ENCODE measurements at regions not wholly inside any gene's neighbourhood (a gene's known extent, or its start where the extent isn't known, plus 50 kb on each side); places are given as distances from the start of the nearest gene placed in this dataset.
"Not testable (repeated sequence)": the region's sequence is repeated elsewhere in the genome, so short reads cannot be mapped to it uniquely, and the experiment has no call there.

- H2BK15ac ChIP-seq (ENCODE audit: low read depth, low read length); in situ Hi-C loops (cut with MboI; ENCODE audit: low sequenced_read_pairs); H3K4ac ChIP-seq (ENCODE audit: low read depth, low read length); H2AFZ ChIP-seq (replicated peaks; ENCODE audit: low read length, poor library complexity); ATAC-seq (ENCODE audit: low read depth); H4K8ac ChIP-seq (ENCODE audit: low read depth in 2 of 2, low read length in 2 of 2); H3K14ac ChIP-seq (replicated peaks; ENCODE audit: low read depth, low read length); H2BK20ac ChIP-seq (ENCODE audit: low read depth, low read length); H3K56ac ChIP-seq (ENCODE audit: extremely low read depth, insufficient read depth, low read length); intact Hi-C loops (cut with micrococcal nuclease); H3K18ac ChIP-seq (ENCODE audit: low read depth, low read length); H3K27ac ChIP-seq (ENCODE audit: insufficient read depth, low read length); H3K9me3 ChIP-seq (ENCODE audit: control insufficient read depth, insufficient read depth, low read length); BruUV-seq (replicated peaks); H2AK5ac ChIP-seq (ENCODE audit: low read depth, low read length); H3K27me3 ChIP-seq (ENCODE audit: control insufficient read depth, insufficient read depth, low read length); H3K23ac ChIP-seq (ENCODE audit: low read depth, low read length); H2AK9ac ChIP-seq (replicated peaks; ENCODE audit: low read depth, low read length, poor library complexity); H4K5ac ChIP-seq (ENCODE audit: low read depth, low read length); H2BK120ac ChIP-seq (ENCODE audit: low read depth, low read length); H3K4me1 ChIP-seq (ENCODE audit: control insufficient read depth, insufficient read depth, low read length); H4K20me1 ChIP-seq (ENCODE audit: insufficient read depth, low read length); H3K36me3 ChIP-seq (ENCODE audit: control insufficient read depth, insufficient read depth, low read length); H3K79me1 ChIP-seq (ENCODE audit: low read depth in 1 of 2, low read length in 2 of 2); H2BK5ac ChIP-seq (ENCODE audit: low read depth, low read length, poor library complexity, severe bottlenecking); H3K4me2 ChIP-seq (ENCODE audit: low read depth, low read length); dilution Hi-C loops (cut with HindIII; ENCODE audit: low sequenced_read_pairs, unreplicated experiment); H3K4me3 ChIP-seq (ENCODE audit: insufficient read depth, low read depth, low read length); H4K91ac ChIP-seq (ENCODE audit: insufficient read depth, low read depth, low read length); POLR2A ChIA-PET (ENCODE audit: unreplicated experiment); H3K9ac ChIP-seq (ENCODE audit: low read depth, low read length); H3K9me1 ChIP-seq (ENCODE audit: insufficient read depth, low read length); DNase-seq: not testable (repeated sequence)
- whole genome bisulfite sequencing, 2 experiments (ENCODE audit: extremely low coverage in 2 of 2, insufficient read length in 1 of 2) = no CpG with 5 or more reads among the region's 7 CpGs
- CTCF ChIA-PET = interaction anchor here (1.0 kb wide), 1 partner anchor 10 kb away, joined by 3 read pairs; no protein-coding TSS in a partner anchor
- TF ChIP-seq CEBPB (IDR thresholded peaks at IDR 0.05; ENCODE audit: low read depth, low read length) = peak; percentile 61
These were observed 94.7 kb upstream of the NEDD4L start for GRCh38 chr18:57949335-57949734.

Measured in IMR-90 (cell line).